Esophagus mucosa (tissue), 1 donor: ENCODE measurements at regions not wholly inside any gene's neighbourhood (a gene's known extent, or its start where the extent isn't known, plus 50 kb on each side); places are given as distances from the start of the nearest gene placed in this dataset.

ENCODE experiments used
- ATAC-seq: fragments of 200-7000 bp; cut with Tn5 transposase; one replicate; pipeline ENCODE4 v1.9.1; 2020
- donor health status: DM: yes; HTN: yes; CAD: no.

DNA sequence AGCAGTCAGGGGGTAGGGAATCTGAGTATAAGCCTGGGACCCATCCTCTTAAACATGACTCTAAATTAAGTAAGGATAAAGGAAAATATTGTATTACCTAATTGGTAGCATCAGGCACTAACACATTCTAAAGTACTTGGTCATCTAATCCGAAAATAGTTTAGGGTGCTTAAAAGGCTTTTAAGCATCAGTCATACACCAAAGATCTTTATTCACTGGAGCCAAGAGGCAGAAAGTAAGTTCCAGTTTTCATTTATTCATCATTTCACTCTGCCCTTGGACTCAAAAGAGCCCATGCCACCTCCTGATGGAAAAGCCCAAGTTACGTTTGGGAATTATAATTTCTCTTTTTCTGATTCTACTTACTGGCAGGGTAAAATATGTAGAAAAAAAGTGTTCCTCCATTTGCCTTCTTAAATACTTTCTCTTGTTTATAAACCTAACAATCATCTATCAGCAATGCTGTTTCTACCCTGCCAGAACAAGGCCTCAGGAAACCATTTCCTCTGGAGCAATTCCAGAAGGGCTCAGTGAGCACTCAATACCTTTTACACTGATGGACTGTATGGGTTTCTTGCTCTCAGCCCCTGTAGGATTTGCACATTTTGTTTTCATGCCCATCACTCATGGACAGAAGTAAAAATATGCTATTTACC is 120.1 kb upstream of the SLC5A12 start:
- ATAC-seq = peak; percentile 75

DNA sequence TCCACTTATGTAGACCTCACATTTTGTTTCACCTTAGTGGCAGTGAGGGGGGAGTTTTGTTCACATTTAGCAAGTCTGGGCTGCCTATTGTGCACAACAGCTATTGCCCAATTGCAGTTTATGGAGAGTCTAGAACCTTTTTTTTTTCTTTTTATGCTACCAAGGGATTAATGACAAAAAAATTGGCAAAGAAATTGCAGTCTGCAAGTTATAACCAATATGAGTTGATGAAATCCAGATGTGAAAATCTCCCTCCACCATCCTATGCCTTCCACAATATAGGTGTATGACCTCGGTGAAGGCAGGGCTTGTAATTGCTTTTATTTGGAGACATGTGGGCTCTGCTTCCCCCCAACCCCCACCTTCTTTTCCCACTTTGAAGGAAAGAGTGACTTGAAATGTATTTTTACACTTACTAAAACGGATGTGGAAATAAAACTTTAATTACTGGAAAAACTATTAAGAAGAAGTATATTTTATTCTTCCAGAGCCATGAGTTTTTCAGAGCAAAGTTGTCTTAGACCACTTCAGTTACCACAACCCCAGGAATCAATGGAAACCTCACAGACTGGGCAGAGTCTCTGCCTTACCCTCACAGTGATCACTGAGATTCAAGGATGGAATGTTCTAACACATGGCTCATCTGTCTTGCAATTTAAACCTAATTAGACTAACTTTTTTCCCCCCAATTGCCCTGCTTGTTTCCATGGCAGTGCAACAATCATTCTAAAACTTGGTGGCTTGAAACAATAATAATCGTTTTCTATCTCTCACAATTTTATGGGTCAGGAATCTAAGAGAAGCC is 120.8 kb upstream of the SLC5A12 start:
- peak; percentile 33 for ATAC-seq

DNA sequence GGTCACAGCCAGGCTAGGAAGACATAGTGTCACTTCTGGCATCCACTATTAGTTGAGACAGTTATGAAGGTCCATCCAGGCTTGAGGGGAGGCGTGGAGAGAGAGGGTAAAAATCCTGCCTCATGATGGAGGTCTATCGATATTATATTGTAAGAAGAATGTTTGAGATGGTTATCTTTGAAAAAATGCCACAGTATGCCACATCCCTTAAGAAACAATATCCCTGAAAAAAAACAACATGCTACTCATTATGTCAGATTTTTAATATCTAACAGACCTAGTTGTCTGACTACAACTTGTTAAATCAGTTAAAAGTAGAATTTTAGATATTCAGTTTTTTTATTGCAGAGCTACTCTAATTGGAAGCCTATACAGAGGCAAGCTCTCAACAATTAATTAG is 121.7 kb upstream of the SLC5A12 start:
- ATAC-seq = no peak

- no peak for ATAC-seq
Measured at GRCh38 chr11:26844963-26845362, 123.1 kb upstream of the SLC5A12 start.

- ATAC-seq = no peak
Measured at GRCh38 chr11:26846227-26846626, 124.4 kb upstream of the SLC5A12 start.

GRCh38 chr11:26847459-26847858 is 125.6 kb upstream of the SLC5A12 start:
- no peak for ATAC-seq

DNA sequence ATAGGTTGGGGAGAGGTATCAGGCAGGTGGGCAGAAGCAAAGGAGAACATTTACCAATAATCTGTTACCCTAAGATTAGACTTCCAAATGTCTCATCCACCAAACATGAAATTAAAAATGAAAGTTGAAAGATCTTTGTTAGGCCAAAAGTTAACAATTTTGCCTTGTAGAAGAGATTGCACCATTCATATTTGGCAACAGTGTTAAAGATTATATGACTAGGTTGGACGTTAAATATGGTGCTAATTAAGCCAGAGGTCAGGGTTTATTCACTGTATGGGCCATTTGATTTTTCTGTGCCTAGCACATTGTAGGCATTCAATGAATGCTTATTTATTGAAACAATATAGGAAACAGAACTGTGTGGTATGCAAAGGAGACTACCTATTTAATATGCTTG is 126.1 kb upstream of the SLC5A12 start:
- ATAC-seq = no peak

DNA sequence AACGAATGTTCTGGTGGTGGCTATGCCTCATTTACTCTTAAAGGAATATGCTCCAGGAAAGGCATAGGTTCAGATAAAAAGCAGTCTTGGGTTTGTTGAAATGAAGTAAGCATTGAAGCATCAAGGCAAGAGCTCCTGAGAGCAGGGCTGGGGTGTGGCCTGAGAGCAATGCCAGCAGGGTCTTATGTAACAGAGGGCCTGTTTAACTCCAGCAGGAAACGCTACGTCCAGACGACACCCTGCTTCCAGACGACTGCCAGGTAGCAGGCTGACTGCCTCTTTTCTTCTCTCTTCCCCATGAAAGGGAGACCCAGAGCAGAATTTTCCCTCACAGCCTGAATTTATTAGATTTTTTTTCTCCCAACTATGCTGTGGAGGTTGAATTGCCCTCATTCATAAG is 127.2 kb upstream of the SLC5A12 start:
- peak; percentile 72 for ATAC-seq

DNA sequence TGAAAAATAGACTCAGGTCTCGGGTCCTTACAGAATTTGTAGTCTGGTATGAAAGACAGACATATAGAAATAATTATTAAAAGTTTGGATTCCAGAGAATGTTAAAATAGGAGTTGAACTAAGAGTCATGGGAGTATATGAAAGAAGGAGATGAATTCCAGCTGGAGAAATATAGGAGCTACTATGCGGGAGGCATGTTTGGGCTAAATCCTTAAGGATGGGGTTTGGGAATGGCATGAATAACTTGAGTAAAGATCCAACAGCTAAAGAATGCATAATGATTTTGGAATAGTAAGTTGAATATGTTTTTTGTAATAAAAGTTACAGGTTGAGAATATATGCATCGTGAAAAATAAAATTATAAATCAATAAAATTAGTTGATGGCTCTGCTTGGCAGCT is 129.4 kb upstream of the SLC5A12 start:
- no peak for ATAC-seq

GRCh38 chr11:26851696-26852095 is 129.8 kb upstream of the SLC5A12 start:
- ATAC-seq = no peak

DNA sequence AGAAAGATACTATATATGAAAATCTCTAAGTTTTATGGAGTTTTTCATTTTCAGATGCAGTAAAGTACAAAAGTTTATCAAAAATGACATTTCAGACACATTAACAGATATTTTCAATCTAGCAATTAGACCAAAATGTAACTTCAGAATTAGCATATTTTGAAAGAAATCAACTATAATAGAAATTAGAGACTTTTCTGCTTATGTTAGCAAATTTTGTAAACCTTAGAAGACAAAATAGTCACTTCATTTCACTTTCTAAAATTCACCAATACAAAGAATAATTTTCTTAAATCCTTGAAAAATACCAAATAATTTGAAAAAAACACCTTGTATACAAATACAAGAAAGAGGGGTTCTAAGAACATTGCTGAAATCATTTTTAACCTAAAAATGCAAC is 135.8 kb upstream of the FIBIN start:
- no peak for ATAC-seq

- no peak for ATAC-seq
Measured at GRCh38 chr11:26859416-26859815, 134.5 kb upstream of the FIBIN start.

DNA sequence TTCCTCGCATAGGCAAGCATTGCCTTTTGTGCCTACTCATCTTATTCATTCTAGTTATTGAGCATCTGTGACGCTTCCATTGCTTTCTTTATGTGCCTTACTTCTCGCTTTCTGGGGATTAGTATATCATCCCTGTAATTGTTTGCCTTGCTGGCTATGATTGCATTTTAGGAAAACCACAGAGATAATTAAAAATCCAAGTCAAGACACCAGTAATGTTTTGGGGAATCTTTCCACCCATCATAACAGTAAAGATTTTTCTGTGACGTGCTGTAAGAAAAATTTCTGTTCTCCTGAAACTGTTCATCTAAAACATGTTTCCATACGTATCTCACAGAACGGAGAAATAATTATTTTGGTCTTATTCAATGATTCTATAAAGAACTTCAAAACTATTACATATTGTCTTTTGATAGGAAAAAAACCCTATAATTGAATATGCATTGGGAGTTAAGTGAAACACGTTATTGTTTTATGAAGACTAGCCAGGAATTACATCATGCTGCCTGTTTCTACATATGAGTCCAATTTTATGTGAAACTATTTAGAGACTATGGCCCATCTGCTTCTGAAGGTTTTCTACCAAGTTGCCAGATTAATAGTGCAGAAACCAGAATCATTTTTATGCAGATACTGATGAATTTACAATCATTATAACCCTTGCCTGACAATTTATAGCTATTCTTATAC is 133.7 kb upstream of the FIBIN start:
- no peak for ATAC-seq

- ATAC-seq = no peak
Measured at GRCh38 chr11:26860895-26861294, 133.0 kb upstream of the FIBIN start.

- ATAC-seq = no peak
Measured at GRCh38 chr11:26862801-26863200, 131.1 kb upstream of the FIBIN start.

DNA sequence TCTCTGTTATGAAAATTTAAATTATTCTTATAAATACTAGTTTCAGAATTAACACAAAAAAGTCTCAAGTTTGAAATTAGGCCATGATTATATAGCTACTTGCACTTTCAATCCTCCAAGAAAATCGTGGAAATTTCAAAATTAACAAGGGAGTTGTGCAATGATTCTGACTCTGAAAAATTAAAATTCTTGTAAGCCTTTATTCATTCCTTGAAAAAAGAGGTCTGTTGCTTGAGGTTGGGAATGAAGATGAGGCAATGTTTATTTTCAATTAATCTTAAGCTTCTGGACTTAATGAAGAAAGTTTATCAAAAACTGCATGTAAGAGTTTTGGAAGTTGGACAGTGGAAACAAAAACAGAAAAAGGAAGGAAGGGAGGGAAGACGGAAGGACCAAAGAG is 128.2 kb upstream of the FIBIN start:
- ATAC-seq = no peak

- ATAC-seq = no peak
Measured at GRCh38 chr11:26867286-26867685, 126.6 kb upstream of the FIBIN start.

DNA sequence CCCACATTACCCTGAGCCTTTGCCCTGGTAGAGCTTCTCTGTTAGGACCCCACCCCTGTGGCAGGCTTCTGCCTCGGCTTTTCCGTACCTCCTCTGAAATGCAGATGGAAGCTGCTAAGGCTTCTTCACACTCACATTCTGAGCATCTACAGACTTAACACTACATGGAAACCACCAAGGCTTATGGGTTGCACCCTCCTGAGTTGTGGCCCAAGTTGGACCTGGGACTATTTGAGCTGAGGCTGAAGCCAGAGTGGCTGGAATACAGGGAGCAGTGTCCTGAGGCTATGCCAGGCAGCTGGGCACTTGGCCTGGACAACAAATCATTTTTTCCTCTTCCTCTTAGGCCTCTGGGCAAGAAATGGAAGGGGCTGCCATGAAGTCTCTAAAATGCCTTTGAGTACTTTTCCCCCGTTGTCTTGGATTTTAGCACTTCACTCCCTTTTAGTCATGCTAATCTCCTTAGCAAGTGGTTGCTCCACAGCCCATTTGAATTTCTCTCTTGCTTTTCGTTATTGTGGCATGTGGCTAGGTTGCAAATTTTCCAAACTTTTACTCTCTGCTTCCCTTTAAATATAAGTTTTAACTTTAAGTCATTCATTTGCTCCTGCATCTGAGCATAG is 114.8 kb upstream of the FIBIN start:
- no peak for ATAC-seq

GRCh38 chr11:26882363-26882880 is 111.5 kb upstream of the FIBIN start:
- peak; percentile 70 for ATAC-seq

DNA sequence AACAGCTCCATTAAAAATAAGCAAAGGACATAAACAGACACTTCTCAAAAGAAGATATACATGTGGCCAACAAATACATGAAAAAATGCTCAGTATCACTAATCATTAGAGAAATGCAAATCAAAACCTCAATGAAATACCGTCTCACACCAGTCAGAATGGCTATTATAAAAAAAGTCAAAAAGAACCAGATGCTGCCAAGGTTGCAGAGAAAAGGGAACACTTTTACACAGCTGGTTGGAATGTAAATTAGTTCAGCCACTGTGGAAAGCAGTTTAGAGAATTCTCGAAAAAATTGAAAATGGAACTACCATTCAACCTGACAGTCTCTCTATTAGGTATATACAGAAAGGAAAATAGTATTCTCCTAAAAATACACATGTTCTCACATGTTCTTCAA is 102.4 kb upstream of the FIBIN start:
- no peak for ATAC-seq

- ATAC-seq = no peak
Measured at GRCh38 chr11:26896719-26897118, 97.2 kb upstream of the FIBIN start.

DNA sequence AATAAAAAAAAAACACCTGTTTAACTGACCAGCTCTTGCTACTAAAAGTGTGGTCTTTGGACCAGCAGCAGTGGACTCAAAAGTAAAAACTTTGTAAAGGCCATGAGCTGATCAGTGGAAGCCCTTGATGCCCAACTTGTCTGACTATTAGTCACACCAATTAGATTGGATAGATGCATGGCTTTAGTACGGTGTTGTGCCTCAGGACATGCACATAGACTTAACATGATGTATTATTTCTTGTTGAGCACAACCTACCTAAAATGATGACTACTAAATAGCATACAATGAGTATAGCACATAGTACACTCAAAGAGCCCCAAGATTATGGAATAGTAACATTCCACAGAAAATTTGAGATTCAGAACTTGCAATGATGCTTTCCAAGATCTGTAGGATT is 95.1 kb upstream of the FIBIN start:
- ATAC-seq = peak; percentile 48

DNA sequence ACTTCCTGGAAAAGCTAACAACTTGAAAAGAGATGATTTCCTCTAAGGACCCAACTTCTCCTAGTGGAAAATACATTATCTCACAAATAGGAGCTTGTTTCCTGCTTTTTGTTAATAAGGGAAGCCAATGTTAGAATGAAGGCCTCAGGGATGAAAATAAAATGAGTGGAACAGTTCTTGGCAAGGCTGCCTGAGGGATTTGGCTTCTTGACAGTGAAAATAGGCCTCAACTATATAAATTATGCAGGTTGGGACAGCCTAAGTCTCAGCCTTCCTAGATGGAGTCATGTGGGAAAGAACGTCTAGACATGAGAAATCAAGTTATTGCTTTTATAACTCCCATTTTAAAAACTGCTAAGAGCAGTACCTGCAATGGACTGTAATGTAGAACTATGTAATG is 92.8 kb upstream of the FIBIN start:
- peak; percentile 64 for ATAC-seq
